RWPE1 (cell line): ENCODE measurements at regions not wholly inside any gene's neighbourhood (a gene's known extent, or its start where the extent isn't known, plus 50 kb on each side); places are given as distances from the start of the nearest gene placed in this dataset.
A peak's percentile ranks its signal among the peaks of the same experiment; 100 is the strongest.

Experiments
- CTCF ChIA-PET: fragments of 350-600 bp; sonication (Branson Sonifier 250); formaldehyde crosslinking; extraction: SDS; loops from one replicate; lab custom pipeline; 2021; lab: Yijun Ruan, JAX
- POLR2A ChIA-PET: fragments of 400-600 bp; formaldehyde crosslinking; extraction: SDS; loops from one replicate; lab custom pipeline; 2020; ENCODE audit warnings: antibody characterized with exemption; ENCODE audit not compliant: low non-redundant PET; lab: Yijun Ruan, JAX
- DNase-seq: peaks from one replicate; pipeline ENCODE4 v3.0.0; 2012; ENCODE audit warnings: low spot score
- H3K27ac ChIP-seq: fragments of 450-650 bp; 2 replicates; pipeline ENCODE4 v1.5.1; 2017
- TF ChIP-seq, protein P1 (sequence below): fragments of 450-650 bp; conservative IDR thresholded peaks from 2 replicates; pipeline ENCODE4 v1.5.1; 2017; ENCODE audit warnings: low read depth, mild to moderate bottlenecking

DNA sequence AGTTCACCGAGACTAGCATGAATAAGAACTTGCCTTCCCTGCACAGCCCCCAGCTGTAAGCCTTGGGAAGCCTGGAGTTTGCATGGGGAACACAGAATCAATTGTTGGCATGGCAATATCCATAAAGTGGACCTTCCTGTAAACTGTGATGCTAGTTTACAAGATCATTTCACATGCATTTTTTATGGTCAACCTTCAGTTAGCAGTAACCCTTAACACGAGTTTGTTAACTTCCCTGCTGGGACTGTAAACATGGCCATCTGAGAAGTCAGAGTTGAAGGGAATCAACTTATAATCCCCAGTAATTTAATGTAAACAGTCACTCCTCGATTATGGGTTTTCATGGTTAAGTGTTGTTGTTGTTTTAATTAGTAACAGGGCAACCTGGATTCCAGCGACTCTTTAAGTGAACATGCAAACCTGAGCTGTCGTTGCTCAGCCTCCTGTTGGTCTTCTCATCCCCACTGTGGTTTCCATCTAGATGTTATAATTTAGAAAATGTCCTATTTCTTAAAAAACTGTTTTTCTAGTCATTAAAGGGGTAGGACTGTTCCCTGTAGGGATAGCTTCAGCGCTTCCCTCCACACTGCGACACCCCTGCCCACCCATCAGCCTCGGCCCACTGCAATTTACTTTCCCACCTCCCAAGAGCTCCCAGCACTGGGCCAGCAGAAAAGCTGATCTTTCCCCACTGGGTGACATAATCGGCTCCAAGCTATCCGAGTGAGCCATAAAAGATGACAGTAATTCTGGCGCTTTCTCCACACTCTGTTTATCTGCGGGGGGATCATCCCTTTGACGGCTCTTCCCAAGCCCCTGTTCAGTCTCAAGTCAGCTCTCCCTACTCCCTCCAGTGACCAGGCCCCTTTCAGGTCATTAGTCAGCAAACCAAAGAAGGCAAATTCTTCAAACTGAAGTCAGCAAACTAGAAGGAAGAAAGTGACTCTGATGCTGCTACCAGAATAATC is 107.6 kb upstream of the IPO9 start:
- ChIA-PET POLR2A (no interaction called here), CTCF (interaction anchor here (0.7 to 4.5 kb wide), 7 partner anchors 12 to 191 kb away, joined by 3 to 22 read pairs (median 4); no protein-coding TSS in a partner anchor)
- DNase-seq, result no peak
- TF ChIP-seq, protein P1, sequence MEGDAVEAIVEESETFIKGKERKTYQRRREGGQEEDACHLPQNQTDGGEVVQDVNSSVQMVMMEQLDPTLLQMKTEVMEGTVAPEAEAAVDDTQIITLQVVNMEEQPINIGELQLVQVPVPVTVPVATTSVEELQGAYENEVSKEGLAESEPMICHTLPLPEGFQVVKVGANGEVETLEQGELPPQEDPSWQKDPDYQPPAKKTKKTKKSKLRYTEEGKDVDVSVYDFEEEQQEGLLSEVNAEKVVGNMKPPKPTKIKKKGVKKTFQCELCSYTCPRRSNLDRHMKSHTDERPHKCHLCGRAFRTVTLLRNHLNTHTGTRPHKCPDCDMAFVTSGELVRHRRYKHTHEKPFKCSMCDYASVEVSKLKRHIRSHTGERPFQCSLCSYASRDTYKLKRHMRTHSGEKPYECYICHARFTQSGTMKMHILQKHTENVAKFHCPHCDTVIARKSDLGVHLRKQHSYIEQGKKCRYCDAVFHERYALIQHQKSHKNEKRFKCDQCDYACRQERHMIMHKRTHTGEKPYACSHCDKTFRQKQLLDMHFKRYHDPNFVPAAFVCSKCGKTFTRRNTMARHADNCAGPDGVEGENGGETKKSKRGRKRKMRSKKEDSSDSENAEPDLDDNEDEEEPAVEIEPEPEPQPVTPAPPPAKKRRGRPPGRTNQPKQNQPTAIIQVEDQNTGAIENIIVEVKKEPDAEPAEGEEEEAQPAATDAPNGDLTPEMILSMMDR, result no peak
- no peak overlapping the region for H3K27ac ChIP-seq

DNA sequence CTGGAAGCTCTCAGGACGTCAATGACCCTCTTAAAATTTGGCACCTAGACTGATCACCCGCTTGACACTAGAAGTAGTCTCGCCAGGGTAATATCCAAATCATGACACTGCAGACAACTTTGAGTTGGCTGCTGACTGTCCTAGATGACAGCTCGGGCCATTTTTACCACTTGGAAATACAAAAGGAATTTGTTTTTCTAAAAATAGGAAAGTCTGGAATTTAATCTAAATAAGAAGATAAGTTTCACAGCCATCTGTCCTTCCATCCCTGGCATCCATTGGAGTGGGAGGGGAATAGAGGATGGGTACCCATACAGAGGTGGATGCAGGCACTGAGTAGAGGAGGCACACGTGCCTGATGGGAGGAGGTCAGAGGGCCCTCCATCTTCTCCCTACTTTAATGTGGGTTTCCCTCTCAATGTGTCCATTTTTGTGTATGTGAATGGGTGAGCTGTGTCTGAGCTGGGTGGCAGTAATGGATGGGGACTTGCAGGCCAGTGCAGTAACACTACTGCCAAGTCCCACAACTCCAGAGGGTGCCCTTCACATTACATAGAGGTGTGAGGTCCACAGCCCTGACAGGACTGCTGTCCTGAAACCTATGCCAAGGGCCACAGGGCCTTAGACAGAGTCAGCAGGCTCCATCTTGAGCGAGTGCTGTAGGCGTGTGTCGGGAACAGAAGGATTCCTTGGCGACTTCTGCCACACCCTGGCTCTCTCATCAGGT is 104.8 kb upstream of the IPO9 start:
- ChIA-PET CTCF (interaction anchor here (0.7 to 1.1 kb wide), 4 partner anchors 12 to 876 kb away, joined by 3 to 7 read pairs (median 5); no protein-coding TSS in a partner anchor), POLR2A (no interaction called here)
- peak overlapping the region; percentile 27; the same call in 1 of the 2 replicates for H3K27ac ChIP-seq
- TF ChIP-seq, protein P1, result no peak
- no peak for DNase-seq

GRCh38 chr1:201724766-201725118 is 104.2 kb upstream of the IPO9 start:
- no peak for DNase-seq
- ChIA-PET POLR2A (no interaction called here), CTCF (no interaction called here)
- peak overlapping the region; percentile 27; the same call in 1 of the 2 replicates for H3K27ac ChIP-seq
- TF ChIP-seq, protein P1, result no peak

DNA sequence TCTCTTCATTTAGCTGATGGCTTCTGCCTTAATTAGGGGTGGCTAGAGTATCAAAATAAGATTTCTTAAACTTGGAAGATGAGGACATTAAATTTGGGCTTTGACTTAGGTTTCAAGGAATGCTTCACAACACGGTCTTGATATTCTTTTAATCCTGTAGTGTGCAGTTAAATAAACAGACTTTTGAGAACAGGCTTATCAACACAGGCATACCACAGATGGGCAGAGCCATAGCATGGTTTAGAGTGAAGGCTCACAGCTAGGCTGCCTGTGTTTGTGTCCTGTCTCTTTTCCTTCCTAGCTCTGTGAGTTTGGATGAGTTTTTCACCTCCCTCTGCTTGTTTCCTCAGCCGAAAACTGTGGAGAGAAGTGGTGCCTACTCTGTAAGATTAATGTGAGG is 102.3 kb upstream of the IPO9 start:
- H3K27ac ChIP-seq, result no peak overlapping the region
- POLR2A ChIA-PET, result no interaction called here
- no peak for DNase-seq
- CTCF ChIA-PET, result interaction anchor here (0.6 to 1.5 kb wide), 2 partner anchors 17 to 124 kb away, joined by 4 to 6 read pairs; no protein-coding TSS in a partner anchor
- TF ChIP-seq, protein P1, result no peak

- ChIA-PET POLR2A (no interaction called here), CTCF (interaction anchor here (0.8 to 1.3 kb wide), 2 partner anchors 52 to 64 kb away, joined by 4 to 7 read pairs; no protein-coding TSS in a partner anchor)
- H3K27ac ChIP-seq, result no peak overlapping the region
- no peak for DNase-seq
- TF ChIP-seq, protein P1, result no peak
Observed at GRCh38 chr1:201728731-201729130, 100.2 kb upstream of the IPO9 start.
